Activated CD4-positive, CD25-positive, alpha-beta regulatory T cell treated with anti-CD3 and anti-CD28 coated beads, Interleukin-2, amount 50 U/mL, for 16 hours (primary cell): ENCODE measurements at regions not wholly inside any gene's neighbourhood (a gene's known extent, or its start where the extent isn't known, plus 50 kb on each side); places are given as distances from the start of the nearest gene placed in this dataset.

Source experiments
- DNase-seq: peaks from one replicate; pipeline ENCODE4 v3.0.0-alpha.2; 2020; ENCODE audit warnings: low read depth, low spot score

- no peak for DNase-seq
Measured at GRCh38 chr10:44199991-44200655, 184.8 kb downstream of the CXCL12 start.

- DNase-seq: no peak
Measured at GRCh38 chr10:44199267-44199666, 185.6 kb downstream of the CXCL12 start.

- DNase-seq: no peak
Measured at GRCh38 chr10:44198780-44199097, 186.2 kb downstream of the CXCL12 start.

- no peak for DNase-seq
Measured at GRCh38 chr10:44198096-44198779, 186.7 kb downstream of the CXCL12 start.

GRCh38 chr10:44197646-44198045, 187.3 kb downstream of the CXCL12 start:
- DNase-seq: no peak

DNA sequence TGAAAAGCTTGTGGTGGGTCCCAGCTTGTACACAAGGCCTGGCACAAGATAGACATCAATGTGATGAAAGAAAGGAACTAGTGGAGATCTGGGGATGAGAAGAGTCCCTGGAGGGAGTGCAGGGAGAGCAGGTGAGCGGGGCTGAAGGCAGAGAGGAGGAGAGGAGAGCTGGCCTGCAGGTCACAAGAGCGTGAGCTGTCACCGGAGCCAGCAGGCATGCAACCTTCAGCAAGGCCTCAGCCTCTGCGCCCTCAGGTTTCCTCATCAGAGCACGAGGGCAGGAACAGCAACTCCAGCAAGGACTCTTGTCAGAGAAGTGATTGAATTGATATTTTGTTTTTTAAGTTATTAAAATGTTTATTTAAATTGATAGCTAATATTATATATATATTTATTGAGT, 188.6 kb downstream of the CXCL12 start:
- no peak for DNase-seq

DNA sequence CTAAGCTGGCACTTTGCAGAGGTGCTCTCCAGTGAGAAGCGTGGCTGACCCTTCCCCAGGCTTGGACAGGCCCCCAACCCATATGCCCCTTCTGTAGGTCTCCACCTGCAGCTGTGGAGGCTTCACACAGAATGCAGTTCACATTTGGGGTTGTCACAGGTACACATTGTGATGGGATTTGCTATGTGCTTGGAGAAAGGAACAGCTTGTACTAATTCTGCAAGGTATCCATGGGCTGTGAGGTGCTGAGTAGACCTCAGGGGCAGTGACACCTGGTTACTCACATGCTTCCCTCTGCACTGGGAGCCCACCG, 188.9 kb downstream of the CXCL12 start:
- no peak for DNase-seq

DNA sequence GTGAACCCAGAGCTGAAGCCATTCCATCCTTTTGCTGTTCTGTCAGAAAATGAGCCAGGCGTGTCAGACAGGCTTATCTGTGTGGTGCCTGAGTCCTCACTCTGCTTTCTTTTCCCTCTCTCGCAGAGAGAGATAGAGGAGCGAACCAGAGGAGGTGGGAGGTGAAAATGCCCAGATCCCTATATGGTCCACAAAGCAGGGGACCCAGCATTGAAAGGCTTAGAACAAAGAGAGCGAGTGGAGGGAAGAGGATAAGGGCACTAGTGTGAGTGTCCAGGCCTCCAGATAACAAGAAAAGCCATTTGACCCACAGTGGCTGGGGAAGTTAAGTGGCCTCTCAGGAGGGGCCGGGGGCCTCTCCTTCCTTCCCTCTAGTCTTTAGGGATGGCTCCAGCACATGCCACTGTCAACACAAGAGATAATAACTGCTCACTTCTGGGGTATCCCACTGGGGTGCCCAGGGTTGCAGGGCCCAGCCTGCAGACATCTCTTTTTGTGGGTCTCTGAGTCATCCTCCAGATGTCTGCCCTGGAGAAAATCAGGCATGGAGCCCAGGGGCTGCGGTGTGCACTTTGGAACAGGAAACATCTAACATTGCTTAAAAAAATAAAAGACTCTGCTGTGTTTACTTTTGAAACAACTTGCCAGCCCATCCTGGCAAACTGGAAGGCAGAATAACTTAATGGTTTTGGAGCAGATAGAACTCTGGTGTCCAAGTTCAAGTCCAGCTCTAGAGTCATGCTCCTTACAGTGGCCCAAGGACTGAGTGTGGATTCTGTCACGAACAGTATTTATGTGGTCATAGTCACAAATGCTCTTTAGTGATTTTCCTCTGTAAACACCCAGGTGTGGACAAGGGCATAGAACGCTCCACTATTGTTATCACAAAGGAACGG, 189.5 kb downstream of the CXCL12 start:
- DNase-seq: no peak

GRCh38 chr10:44194435-44194834, 190.5 kb downstream of the CXCL12 start:
- no peak for DNase-seq

DNA sequence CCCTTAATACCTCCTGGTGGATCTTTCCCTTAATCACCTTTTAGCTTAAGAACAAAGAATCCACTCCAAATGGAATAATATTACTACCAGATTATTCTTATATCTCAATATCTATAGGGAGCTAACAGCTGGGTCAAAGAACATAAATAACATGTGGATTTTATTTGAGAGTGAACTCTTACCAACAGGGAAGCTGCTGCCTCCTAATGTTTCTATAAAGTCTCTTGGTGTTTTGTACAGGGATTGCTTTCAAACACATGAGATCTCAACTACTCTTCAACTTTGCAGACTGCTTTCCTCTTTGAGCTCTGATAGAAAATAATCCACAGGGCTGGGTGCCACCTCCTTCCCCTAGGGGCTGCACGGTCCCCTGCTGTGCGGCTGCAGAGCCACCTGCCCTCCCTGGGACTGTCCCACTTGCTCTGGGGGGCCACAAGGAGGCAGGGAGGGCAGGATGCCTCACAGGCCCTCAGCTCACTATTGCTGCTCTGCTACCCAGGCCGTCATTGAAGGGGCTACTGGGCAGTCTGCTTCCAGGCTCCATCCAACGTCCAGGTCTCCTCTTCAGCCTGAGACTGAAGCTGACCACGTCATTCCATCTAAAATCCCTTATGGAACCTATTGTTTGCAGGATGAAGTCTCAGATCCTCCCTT, 191.2 kb downstream of the CXCL12 start:
- DNase-seq: no peak

DNA sequence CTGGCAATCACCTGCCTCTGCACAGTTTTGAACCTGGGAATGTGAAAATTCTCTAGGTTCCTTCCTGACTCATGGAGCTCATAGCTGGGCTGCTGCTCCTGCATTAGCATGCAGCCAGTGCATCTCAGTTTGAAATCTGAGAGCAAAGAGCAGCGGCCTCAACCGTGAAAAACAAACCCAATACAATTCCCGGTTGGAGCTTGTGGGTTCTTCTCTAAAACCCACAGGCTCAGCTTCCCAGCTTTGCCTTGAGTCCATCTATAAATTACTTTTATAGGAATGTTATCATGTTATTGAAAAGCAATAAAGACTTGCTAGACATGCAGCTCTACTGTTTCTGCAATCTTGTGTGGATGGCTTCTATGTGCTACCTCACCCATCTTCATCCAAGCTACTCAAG, 191.7 kb downstream of the CXCL12 start:
- DNase-seq: no peak

DNA sequence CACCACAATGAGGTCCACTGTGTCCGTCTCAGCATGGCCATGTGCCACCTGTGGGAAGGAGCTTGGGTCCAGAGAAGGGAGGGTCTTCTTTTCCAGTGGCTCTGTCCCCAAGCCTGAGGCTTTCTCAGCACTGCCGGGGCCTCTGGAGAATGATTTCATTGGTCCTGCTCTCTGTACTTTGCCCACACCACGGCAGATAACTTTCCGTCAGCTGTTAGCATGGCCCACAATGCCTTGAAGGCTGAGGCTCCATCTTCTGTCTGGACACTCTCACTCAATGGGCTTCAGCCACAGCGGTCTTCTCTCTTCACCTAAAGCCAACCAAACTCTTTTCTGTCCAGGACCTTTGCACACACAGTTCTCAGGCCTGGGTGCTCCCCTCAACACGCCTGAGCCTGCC, 192.5 kb downstream of the CXCL12 start:
- no peak for DNase-seq

- DNase-seq: no peak
Measured at GRCh38 chr10:44190541-44190940, 194.4 kb downstream of the CXCL12 start.

DNA sequence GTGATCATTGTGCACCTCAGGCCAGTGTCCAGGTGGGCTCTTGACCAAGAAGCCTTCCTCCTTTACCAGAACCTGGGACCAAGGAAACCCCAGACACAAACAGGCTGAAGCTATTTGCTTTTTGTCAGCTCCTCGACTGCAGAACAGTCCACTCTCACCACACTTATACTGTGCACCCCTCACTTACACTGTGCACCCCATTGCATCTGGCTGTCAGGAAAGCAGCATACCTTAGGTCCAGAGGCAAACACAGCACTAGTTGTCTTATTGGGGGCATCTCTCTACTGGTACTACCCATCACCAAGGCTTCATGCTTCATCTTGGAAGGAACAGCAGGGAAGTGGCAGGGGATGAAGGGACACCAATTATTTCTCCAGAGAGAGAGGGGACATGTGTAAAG, 198.1 kb downstream of the CXCL12 start:
- DNase-seq: no peak

DNA sequence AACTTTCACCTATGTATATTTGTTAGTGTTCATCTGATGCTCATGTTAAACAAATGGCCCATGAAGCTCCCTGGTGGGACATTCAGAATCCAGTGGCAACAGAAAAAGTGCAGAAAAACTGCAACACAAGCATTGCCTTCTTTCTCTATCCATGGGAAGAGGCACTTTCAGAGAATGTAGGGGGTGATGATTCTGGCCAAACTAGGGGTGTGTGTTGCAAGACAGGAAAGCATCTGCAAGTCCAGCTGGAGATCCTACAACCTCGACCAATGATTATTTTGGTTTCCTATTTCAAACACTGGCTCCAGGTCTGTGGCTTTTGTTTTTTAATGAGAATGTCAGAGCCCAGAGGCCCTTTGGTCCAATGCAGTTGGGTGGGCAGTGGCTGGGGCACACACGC, 198.7 kb downstream of the CXCL12 start:
- no peak for DNase-seq

DNA sequence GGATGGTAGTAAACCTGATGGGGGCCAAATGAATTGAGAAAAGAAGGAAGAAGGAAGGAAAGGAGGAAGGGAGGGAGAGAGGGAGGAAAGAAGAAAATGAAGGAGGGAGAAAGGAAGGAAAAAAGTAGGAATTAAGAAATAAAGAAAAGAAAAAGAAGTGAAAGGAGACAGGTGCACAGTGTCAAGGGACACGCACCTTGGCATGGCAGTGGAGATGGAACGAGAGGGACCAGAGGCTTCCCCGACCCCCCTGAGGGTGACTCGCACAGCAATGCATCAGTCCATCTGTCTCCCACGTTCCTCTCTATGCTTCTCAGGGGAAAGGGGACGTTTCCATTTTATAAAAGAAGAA, 199.6 kb downstream of the CXCL12 start:
- DNase-seq: no peak

GRCh38 chr10:44184633-44185314, 200.1 kb downstream of the CXCL12 start:
- DNase-seq: no peak

DNA sequence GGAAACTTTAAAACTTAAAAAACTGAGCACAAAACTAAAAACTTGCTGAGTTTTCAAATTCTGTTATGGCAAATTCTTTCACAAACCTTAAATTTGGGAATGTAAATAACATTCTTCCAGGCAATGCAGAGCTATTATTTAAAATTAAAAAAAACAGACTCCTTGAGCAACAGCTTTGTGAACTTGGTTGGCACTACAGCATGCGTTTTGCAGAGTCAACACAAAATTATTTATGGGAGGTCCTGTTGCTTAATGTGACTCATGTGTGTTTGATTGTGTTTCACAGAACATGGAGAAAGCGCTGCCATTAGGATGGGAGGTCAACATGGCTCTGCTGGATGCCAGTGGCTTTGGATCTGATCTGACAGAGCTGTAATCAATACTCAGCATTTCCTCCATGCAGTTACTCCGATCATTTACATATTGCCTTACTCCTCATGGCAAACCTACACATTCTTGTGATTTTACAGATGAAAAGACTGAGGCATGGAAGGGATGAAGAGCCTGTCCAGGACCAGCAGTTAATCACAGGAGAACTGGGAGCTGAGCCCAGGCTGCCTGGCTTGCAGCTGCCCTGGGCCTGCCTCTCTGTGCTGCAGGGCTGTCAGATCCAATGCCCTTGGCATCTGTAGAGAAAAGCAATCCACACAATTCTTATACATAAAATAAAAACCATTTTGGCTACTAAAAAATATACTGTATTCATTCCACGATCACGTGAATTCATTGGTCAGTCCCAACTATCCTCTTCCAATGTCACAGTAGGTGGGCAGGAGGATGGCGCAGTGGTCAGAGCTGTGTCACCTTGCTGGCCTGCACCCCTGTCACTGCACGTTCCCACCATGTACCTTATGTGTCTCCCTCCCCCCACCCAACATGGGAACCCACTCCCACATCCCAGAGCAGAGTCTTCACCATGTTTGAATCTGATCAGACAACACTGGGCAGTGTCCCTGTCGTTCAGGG, 200.9 kb downstream of the CXCL12 start:
- DNase-seq: no peak

DNA sequence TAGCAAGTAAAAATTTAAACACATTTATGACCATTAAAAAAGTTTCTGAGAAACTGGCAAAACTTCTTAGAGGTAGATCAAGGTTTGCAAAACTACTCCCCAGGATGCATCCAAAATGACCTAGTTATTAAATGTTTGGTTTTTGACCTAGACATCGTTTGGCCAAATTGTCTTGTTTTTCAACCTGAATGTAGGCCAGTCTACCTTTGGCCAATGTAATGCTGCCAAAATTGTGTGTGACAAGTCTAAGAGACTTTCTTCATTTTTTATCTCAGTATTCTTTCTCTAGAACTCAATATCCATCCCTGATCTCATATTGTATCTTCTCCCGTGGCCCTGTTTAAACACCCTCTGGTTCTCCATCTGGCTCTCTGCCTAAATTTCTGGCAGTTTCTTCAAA, 202.0 kb downstream of the CXCL12 start:
- no peak for DNase-seq

GRCh38 chr10:44180321-44181168, 204.4 kb downstream of the CXCL12 start:
- no peak for DNase-seq
